HG03159 (cell line): ENCODE measurements at regions not wholly inside any gene's neighbourhood (a gene's known extent, or its start where the extent isn't known, plus 50 kb on each side); places are given as distances from the start of the nearest gene placed in this dataset.

Source experiments
- ATAC-seq: cut with Tn5 transposase; IDR thresholded peaks from one replicate; pipeline ENCODE4 v1.9.1; 2021; ENCODE audit warnings: mild to moderate bottlenecking, moderate library complexity; ENCODE audit not compliant: unreplicated experiment

DNA sequence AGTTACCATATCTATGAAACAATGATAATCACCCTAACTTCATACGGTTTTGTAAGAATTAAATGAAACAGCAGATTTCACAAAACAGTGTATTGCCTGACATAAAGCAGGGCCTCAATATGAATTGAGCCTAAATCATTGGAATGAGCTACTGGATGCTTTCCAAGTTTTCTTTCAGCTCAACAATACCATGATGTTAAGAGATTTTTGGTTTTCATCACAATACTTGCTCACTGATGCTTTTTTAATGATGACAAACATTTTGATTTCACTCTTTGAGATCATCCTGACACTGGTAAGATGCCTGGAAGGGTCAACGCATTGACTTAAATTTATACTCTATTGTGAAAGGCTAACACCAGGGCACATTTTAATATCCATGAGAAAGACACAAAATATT is 377.5 kb downstream of the ZNF521 start:
- ATAC-seq: no peak

DNA sequence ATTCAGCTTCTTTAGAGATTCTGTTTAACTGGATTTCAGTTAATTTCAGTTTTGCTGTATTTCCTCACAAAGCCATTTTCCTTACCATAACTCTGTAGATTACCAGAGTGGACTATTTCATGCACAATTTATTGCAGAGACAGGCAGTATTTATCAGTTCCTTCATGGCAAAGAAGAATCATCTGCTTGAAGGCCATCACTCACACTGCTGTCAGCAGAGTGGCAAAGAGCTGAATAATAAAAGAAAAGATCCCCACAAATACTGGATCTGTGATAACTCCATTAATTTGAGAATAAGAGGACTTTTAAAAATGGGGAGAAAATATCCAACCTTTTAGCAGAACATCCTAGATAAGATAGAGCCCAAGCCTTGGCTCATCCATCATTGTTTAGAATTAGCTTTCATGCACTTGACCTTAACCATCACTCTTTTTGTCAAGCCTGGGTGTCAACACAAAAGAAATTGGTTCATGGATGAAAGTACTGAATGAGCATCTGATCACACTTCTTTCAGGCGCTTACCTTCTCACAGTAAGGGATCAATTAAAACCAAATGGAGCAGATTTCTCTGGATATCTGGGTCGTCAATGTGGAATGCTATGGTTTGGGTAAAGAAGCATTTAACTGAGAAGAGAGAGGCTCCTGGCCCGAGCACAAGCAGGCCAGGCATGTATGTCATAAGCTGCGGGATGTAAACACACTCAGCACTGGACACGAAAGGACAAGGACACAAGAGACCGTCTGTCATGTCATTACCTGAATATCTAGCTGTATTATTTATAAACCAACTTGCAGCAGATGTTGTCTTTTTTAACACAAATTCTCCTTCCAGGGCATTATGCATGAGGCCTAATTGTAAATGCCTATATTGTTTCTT is 376.2 kb downstream of the ZNF521 start:
- ATAC-seq: no peak

DNA sequence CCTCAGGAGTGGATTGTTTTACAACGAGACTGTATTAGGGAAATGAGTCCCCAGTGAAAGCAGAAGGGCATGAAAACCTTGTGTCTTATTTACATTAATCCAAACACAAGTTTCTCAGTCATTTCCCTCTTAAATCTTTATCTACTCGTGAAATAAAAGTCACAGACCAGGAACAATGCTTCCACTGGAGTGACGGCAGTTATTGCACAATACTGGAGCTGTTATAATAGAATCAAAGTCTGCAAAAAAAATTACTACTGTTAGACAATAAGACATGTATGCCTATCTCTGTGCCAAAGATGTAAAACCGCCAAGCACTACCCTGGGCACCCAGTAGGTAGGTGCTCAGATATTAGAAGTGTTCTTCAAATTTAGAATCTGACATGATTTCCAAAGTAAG is 375.5 kb downstream of the ZNF521 start:
- ATAC-seq: no peak

DNA sequence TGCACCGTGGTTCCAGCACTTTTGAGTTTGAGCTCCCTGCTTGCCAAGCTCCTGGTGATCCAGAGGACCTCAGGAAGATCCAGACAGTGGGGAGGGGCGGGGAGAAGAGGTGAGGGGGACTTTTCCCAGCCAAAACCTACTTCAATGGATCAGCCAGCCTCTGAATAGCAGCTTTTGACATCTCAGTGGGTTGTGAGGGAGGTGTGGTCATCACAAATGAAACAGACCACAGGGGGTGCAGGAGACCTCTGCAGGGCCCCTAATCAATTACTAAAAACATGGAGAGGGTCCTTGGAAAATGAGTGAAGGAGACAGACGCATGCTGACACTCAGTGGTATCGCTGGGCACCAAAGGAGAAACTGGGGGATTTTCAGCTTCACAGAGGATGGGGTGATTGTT is 372.7 kb downstream of the ZNF521 start:
- ATAC-seq: no peak

GRCh38 chr18:24982831-24983230 is 369.1 kb downstream of the ZNF521 start:
- no peak for ATAC-seq

DNA sequence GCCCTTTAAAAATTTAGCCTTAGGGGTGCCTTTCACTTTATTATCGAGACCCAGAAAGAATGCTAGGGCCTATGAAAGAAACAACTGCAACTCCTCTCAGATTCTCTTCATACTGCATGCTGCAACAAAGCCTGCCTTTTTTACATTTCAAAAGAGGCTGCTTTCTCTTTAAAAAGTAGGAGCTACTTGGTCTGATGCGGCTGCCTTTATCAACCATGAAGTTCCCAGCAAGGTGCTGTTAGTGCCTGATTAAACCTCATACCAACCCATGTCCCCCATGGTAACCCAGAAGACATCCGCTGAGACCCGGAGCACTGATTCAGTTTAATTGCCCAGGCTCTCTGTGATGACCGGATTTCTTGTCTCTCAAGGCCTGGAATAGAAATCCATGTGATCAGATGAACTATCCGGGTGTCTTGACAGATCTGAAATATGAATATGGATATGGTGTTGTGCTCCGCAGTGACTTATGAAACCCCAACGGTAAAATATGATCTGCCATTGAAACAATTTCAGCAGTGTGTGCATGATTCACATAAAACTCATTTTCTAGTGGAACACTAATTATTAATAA is 368.3 kb downstream of the ZNF521 start:
- ATAC-seq: no peak

- ATAC-seq: no peak
These were observed 366.4 kb downstream of the ZNF521 start for GRCh38 chr18:24985586-24985985.

- ATAC-seq: no peak
These were observed 365.2 kb downstream of the ZNF521 start for GRCh38 chr18:24986666-24987302.

DNA sequence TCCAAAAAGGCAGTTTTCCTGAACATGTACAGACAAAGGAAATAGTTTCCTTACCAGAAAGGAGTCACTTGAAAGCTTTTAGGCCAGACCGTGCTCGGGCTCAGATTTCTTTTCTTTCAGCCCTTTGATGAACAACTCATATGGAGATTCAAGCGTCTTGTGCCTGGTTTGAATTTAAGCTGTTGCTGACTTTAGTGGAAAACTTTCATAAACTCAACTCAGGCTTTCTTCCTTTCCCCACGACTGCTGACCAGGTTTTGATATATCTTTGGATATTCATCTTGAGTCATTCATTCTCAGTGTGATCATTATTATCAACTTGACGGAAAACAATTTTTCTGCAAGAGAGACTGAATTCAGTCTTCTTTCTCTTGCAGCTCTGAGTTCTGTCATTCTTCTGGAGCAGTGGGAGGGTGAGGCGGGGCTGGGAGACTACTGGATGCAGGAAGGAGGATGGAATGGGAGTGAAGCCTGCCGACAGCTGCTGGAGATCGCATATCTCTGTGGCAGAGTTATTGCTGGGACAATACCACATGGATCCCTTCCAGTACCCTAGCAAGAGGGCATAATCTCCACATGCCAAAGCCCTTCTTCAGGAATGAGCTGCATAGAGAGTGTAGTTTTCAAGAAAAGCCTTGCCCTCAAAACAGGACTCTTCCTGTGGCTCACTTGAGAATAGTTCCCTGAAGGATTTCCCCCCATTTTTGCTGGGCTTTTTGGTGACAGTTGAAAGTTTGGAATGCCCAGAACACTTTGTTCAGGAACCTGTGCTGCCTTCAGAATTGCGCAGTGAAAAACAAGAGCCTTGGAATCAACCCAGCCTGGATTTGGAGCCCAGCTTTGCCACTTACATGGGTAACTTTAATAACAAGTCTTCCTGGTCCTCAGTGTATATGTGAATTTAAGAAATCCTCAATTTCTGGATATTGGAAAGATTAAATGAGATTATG is 364.4 kb downstream of the ZNF521 start:
- ATAC-seq: no peak

DNA sequence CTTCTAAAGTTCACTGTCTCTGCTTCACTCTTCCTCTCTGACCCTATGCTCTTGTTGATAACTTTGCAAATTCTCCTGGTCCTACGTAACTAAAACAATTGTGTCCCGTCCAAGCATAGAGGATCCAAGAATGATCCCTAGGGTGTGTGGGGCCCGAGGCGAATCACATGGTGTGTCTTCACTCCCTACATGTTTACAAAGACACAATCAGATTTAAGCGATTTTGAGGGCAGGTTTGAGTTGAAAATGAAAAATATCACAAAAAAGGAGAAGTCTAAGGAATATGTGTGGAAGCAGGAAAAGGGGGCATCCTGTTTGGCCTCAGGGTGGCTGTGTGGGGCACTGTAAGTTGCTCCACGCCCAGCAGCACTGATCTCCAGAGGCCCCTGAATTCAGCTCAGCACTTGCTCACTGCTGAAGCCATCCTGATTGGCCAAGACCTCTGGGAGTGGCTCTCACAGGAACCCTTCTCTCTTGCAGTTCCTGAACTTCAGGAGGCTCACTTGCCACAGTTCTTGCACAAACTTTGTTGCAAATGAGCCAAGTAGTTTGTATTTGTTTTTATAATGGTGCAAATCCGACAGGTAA is 363.6 kb downstream of the ZNF521 start:
- no peak for ATAC-seq

- no peak for ATAC-seq
These were observed 362.0 kb downstream of the ZNF521 start for GRCh38 chr18:24989760-24990593.

DNA sequence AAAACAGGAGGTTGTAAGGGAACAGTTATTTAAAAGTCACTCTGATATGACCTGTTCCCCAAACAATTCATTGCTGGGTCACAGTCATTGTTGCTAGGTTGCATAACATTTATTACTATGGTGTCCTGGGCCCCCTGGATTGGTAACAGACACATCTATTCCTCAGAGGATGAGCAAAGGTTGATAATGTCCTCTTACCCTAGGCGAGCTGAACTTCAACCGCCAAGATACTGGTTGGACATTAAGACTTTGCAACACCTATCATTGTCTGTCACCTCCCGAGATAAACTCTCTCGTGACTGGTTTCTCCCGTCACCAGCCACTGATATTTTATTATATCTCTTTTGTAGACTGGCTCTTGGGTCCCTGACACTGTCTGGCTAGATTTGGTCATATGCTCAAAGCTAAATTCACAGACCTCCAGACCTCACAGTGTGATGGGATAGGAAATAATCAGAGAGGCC is 361.3 kb downstream of the ZNF521 start:
- no peak for ATAC-seq

- ATAC-seq: no peak
These were observed 360.6 kb downstream of the ZNF521 start for GRCh38 chr18:24991141-24992060.

GRCh38 chr18:24992491-24992890 is 359.5 kb downstream of the ZNF521 start:
- ATAC-seq: no peak

DNA sequence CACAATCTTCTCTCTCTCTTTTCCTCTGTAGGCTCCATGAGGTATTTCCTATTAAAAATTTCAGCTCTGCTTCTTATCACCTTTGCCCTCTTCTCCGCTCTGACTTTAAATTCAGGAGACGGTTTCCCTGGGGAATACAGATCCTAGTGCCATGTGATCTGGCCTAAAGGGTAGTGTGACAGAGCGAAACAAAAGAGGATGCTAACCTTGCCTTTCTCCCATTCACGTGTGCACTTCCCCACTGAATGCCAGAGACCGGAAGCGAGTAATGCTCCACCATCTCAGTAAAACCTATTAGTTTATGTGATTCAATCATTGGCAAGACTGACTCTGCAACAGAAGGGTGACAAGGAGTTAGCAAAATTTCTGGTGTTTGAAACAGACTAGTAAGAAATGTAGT is 358.3 kb downstream of the ZNF521 start:
- no peak for ATAC-seq

- ATAC-seq: no peak
These were observed 356.9 kb downstream of the ZNF521 start for GRCh38 chr18:24995056-24995455.

- no peak for ATAC-seq
These were observed 356.2 kb downstream of the ZNF521 start for GRCh38 chr18:24995755-24996154.

DNA sequence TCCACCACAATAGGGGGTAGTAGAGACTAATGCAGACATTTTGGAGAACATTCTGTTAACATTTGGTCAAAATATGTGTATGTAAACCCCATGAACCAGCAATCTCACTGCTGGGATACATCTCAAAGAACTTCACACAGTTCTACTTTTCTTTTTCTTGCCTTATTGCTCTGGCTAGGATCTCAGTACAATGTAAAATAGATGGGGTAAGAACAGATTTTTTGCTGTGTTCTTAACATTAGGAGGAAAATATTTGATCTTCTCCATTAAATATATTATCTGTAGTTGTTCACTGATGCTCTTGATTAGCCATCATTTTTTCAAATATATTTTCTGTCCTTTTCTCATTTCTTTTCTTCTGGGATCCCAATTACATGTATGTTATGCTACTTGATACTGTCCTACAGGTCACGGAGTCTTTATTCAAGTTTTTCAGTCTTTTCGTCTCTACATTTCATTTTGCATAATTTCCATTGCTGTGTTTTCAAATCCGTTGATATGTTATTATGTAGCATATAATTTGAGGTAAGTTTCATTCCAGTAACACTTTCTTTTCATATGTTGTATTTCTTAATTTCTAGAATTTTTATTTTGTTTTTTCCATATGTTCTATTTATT is 352.2 kb downstream of the ZNF521 start:
- ATAC-seq: no peak
